SK-N-SH (cell line): ENCODE measurements at regions not wholly inside any gene's neighbourhood (a gene's known extent, or its start where the extent isn't known, plus 50 kb on each side); places are given as distances from the start of the nearest gene placed in this dataset.

Experiments used
- CTCF ChIA-PET: fragments of 300-600, 350-600 bp; formaldehyde crosslinking; extraction: SDS; loops from one replicate; lab custom pipeline; 2021; lab: Yijun Ruan, JAX
- POLR2A ChIA-PET: fragments of 350-600 bp; sonication (Branson Sonifier 250); formaldehyde crosslinking; extraction: SDS; loops from one replicate; lab custom pipeline; 2020; ENCODE audit warnings: antibody characterized with exemption, inconsistent platforms; lab: Yijun Ruan, JAX
- DNase-seq: peaks from one replicate; pipeline ENCODE4 v3.0.0; 2012
- H2AFZ ChIP-seq: fragments of 200-600 bp; sonication (generic); 2 replicates; pipeline ENCODE4 v1.8.1; 2016; ENCODE audit warnings: antibody characterized with exemption, mild to moderate bottlenecking, low read depth
- H3F3A ChIP-seq: fragments of 200-600 bp; sonication (generic); replicated peaks from 2 replicates; pipeline ENCODE3; 2016; ENCODE audit warnings: antibody characterized with exemption, mild to moderate bottlenecking; ENCODE audit not compliant: insufficient read depth
- H3K27ac ChIP-seq, 2 experiments: fragments of 200-500 bp in 1 of 2; fragments of 200-600 bp in 1 of 2; sonication (Bioruptor generic) in 1 of 2; sonication (generic), shearing (Covaris generic) in 1 of 2; 2 replicates each; pipeline versions ENCODE4 v1.5.1 to v1.6.1; 2014 to 2016; ENCODE audit warnings: low read depth in 2 of 2, inconsistent platforms in 1 of 2, low read length in 1 of 2, mild to moderate bottlenecking in 1 of 2, mixed read lengths in 1 of 2
- H3K27me3 ChIP-seq: fragments of 200-600 bp; sonication (generic), shearing (Covaris generic); 2 replicates; pipeline ENCODE4 v1.6.1; 2016; ENCODE audit warnings: mixed run types; ENCODE audit not compliant: insufficient read depth
- H3K36me3 ChIP-seq, 2 experiments: fragments of 200-500 bp in 1 of 2; fragments of 200-600 bp in 1 of 2; sonication (Bioruptor generic) in 1 of 2; sonication (generic) in 1 of 2; replicated peaks in 1 of 2; 2 replicates each; pipeline versions ENCODE3 to v1.5.1; 2014 to 2016; ENCODE audit warnings: low read length in 1 of 2, mild to moderate bottlenecking in 1 of 2; ENCODE audit not compliant: insufficient read depth in 2 of 2, control insufficient read depth in 1 of 2
- H3K4me1 ChIP-seq, 2 experiments: fragments of 200-500 bp in 1 of 2; fragments of 200-600 bp in 1 of 2; sonication (Bioruptor generic) in 1 of 2; sonication (generic), shearing (Covaris generic) in 1 of 2; 2 replicates each; pipeline versions ENCODE4 v1.5.1 to v1.6.1; 2014 to 2016; ENCODE audit warnings: low read depth in 1 of 2, low read length in 1 of 2, mixed run types in 1 of 2; ENCODE audit not compliant: insufficient read depth in 2 of 2, control insufficient read depth in 1 of 2
- H3K4me2 ChIP-seq: fragments of 200-600 bp; sonication (generic), shearing (Covaris generic); 2 replicates; pipeline ENCODE4 v1.6.1; 2017; ENCODE audit warnings: mixed run types
- H3K4me3 ChIP-seq, 2 experiments: fragments of 200-500 bp in 1 of 2; fragments of 200-600 bp in 1 of 2; sonication (Bioruptor generic) in 1 of 2; sonication (generic), shearing (Covaris generic) in 1 of 2; 2 replicates each; pipeline versions ENCODE4 v1.5.1 to v1.8.1; 2014 to 2016; ENCODE audit warnings: low read depth in 2 of 2, inconsistent platforms in 1 of 2, low read length in 1 of 2, mild to moderate bottlenecking in 1 of 2, mixed read lengths in 1 of 2, moderate library complexity in 1 of 2
- H3K79me2 ChIP-seq: fragments of 200-600 bp; sonication (generic); 2 replicates; pipeline ENCODE4 v1.8.1; 2017; ENCODE audit warnings: mild to moderate bottlenecking; ENCODE audit not compliant: insufficient read depth
- H3K9ac ChIP-seq: fragments of 200-600 bp; sonication (generic); 2 replicates; pipeline ENCODE4 v1.6.1; 2017; ENCODE audit warnings: mixed run types
- H3K9me2 ChIP-seq: fragments of 200-600 bp; sonication (generic); 2 replicates; pipeline ENCODE4 v1.6.1; 2017; ENCODE audit warnings: mixed run types
- H3K9me3 ChIP-seq: fragments of 200-600 bp; sonication (generic); 2 replicates; pipeline ENCODE4 v1.6.1; 2017; ENCODE audit warnings: mixed run types, mild to moderate bottlenecking, moderate library complexity
- H4K20me1 ChIP-seq: fragments of 200-600 bp; sonication (generic); 2 replicates; pipeline ENCODE4 v1.6.1; 2017; ENCODE audit warnings: mild to moderate bottlenecking, mixed run types; ENCODE audit not compliant: insufficient read depth
- ELF1 ChIP-seq: IDR thresholded peaks from 2 replicates; pipeline ENCODE4 v1.4.0; 2012
- FOXJ3 ChIP-seq: sonication (generic); formaldehyde crosslinking; IDR thresholded peaks from 2 replicates; pipeline ENCODE4 v1.5.1; 2020; ENCODE audit warnings: mild to moderate bottlenecking, missing genetic modification reagents
- IRF3 ChIP-seq: fragments of 150-350 bp; IDR thresholded peaks from 2 replicates; pipeline ENCODE4 v1.6.1; 2016; ENCODE audit warnings: mild to moderate bottlenecking, low read depth, low read length
- MAX ChIP-seq: IDR thresholded peaks from 2 replicates; pipeline ENCODE4 v1.4.0; 2012; ENCODE audit warnings: low read depth
- MEF2A ChIP-seq: IDR thresholded peaks from 2 replicates; pipeline ENCODE4 v1.4.0; 2012; ENCODE audit warnings: low read depth, borderline replicate concordance
- NRF1 ChIP-seq: IDR thresholded peaks from 2 replicates; pipeline ENCODE4 v1.6.1; 2012; ENCODE audit warnings: low read depth, mild to moderate bottlenecking, low read length
- POLR2AphosphoS5 ChIP-seq: IDR thresholded peaks from 2 replicates; pipeline ENCODE4 v1.6.1; 2012; ENCODE audit warnings: low read depth, low read length
- SIN3A ChIP-seq: IDR thresholded peaks from 2 replicates; pipeline ENCODE4 v1.6.1; 2012; ENCODE audit warnings: low read depth, mild to moderate bottlenecking, low read length, moderate library complexity, borderline replicate concordance
- TCF12 ChIP-seq: IDR thresholded peaks from 2 replicates; pipeline ENCODE4 v1.4.0; 2012
- TEAD4 ChIP-seq: IDR thresholded peaks from 2 replicates; pipeline ENCODE4 v1.4.0; 2012; ENCODE audit warnings: mild to moderate bottlenecking, borderline replicate concordance; ENCODE audit not compliant: insufficient read depth
- USF2 ChIP-seq: fragments of 150-350 bp; IDR thresholded peaks from 2 replicates; pipeline ENCODE4 v1.6.1; 2017; ENCODE audit warnings: antibody characterized with exemption, low read length, low read depth, borderline replicate concordance
- YY1 ChIP-seq: IDR thresholded peaks from 2 replicates; pipeline ENCODE4 v1.4.0; 2012; ENCODE audit warnings: low read depth, mild to moderate bottlenecking
- ZBTB33 ChIP-seq: IDR thresholded peaks from 2 replicates; pipeline ENCODE4 v1.4.0; 2012; ENCODE audit warnings: low read depth, borderline replicate concordance
- WGBS: methylation state at CpG from one replicate; pipeline ENCODE4 v1.1.6; 2017; ENCODE audit warnings: low lambda C conversion rate; 5-methylcytosine and 5-hydroxymethylcytosine counted together

- no peak overlapping the region for H3K4me2 ChIP-seq
- no peaks in the 10 kb centered on the region for H3F3A ChIP-seq
- ChIA-PET CTCF (interaction anchor here (1.0 kb wide), 1 partner anchor 12 kb away, joined by 3 read pairs; no protein-coding TSS in a partner anchor), POLR2A (no interaction called here)
- 60% methylated on average over 13 of the region's 13 CpGs for WGBS
- H4K20me1 ChIP-seq = no peaks in the 10 kb centered on the region
- H3K27me3 ChIP-seq = no peaks in the 10 kb centered on the region
- no peaks in the 10 kb centered on the region; a peak in 1 of 4 replicates for H3K4me1 ChIP-seq
- no peak for TF ChIP-seq MEF2A
- no peak for TF ChIP-seq YY1
- TF ChIP-seq IRF3 = no peak
- no peak overlapping the region for H3K4me3 ChIP-seq
- no peaks in the 10 kb centered on the region for H3K36me3 ChIP-seq
- no peak overlapping the region for H3K27ac ChIP-seq
- H2AFZ ChIP-seq = no peak overlapping the region
- H3K9me2 ChIP-seq = no peaks in the 10 kb centered on the region
- DNase-seq = no peak
- H3K9me3 ChIP-seq = no peaks in the 10 kb centered on the region; the same call in 1 of the 2 replicates
- no peak overlapping the region for H3K9ac ChIP-seq
- no peaks in the 10 kb centered on the region for H3K79me2 ChIP-seq
These were observed 70.5 kb upstream of the MYCN start for GRCh38 chr2:15869871-15870270.

- H3K27me3 ChIP-seq = no peaks in the 10 kb centered on the region
- no peaks in the 10 kb centered on the region; the same call in 1 of the 2 replicates for H3K9me3 ChIP-seq
- no peak overlapping the region for H3K27ac ChIP-seq
- no peak overlapping the region for H3K4me3 ChIP-seq
- H3F3A ChIP-seq = no peaks in the 10 kb centered on the region
- POLR2A ChIA-PET = no interaction called here
- no peak overlapping the region for H3K9ac ChIP-seq
- no peaks in the 10 kb centered on the region for H4K20me1 ChIP-seq
- H3K36me3 ChIP-seq = no peaks in the 10 kb centered on the region
- 30% methylated on average over 5 of the region's 5 CpGs for WGBS
- no peaks in the 10 kb centered on the region for H3K9me2 ChIP-seq
- TF ChIP-seq ZBTB33 (no peak), SIN3A (no peak), POLR2AphosphoS5 (no peak), MAX (no peak), NRF1 (no peak), USF2 (no peak), IRF3 (no peak), FOXJ3 (no peak), TCF12 (no peak), TEAD4 (no peak), ELF1 (no peak), MEF2A (no peak)
- H2AFZ ChIP-seq = no peak overlapping the region
- H3K79me2 ChIP-seq = no peaks in the 10 kb centered on the region
- H3K4me2 ChIP-seq = no peak overlapping the region
- no peak for DNase-seq
- peaks cover 0 to 5% of the 10 kb centered on the region in 2 experiments; a peak in 1 of 4 replicates for H3K4me1 ChIP-seq
- CTCF ChIA-PET = interaction anchor here (1.2 to 1.7 kb wide), 3 partner anchors 12 to 69 kb away, joined by 3 to 6 read pairs (median 4); no protein-coding TSS in a partner anchor
These were observed 69.8 kb upstream of the MYCN start for GRCh38 chr2:15870565-15870964.
